NCI-H1417 treated with DMSO at 0.1 percent for 48 hours (cell line): ENCODE measurements at regions not wholly inside any gene's neighbourhood (a gene's known extent, or its start where the extent isn't known, plus 50 kb on each side); places are given as distances from the start of the nearest gene placed in this dataset.

Source experiments
- DNase-seq: peaks from one replicate; lab custom pipeline; 2025; lab: John Stamatoyannopoulos, UW

DNA sequence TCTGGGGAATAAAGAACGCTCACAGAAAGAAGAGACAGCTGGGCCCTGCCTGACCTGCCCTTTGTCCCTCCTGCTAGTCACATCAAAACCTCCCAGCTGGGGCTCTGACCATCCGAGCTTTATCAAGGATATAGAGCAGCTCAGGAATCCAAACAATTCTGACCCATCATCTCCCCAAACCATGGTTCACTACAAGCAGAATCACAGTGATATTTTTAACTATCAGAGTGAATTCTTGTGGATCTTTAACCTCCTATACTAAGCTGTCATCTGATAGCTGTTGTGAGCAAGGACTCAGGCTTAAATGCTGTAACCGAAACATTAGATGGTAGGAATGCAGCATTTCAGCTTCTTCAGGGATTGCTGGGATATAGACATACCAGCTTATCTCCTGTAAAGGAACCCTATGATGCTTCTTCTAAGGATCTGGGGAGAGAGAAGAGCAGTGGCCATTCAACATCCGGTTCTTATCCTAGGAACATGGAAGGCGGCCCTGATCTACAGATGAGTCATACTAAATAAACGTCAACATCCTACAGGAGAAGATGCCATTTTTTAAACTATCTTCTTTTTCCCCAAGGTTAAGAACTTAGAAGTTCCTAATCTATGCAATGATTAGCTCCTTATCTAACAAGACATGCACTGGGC lies 84.7 kb upstream of the AKIP1 start:
- DNase-seq, result no peak

GRCh38 chr11:8826901-8827560 lies 84.0 kb upstream of the AKIP1 start:
- DNase-seq, result no peak

DNA sequence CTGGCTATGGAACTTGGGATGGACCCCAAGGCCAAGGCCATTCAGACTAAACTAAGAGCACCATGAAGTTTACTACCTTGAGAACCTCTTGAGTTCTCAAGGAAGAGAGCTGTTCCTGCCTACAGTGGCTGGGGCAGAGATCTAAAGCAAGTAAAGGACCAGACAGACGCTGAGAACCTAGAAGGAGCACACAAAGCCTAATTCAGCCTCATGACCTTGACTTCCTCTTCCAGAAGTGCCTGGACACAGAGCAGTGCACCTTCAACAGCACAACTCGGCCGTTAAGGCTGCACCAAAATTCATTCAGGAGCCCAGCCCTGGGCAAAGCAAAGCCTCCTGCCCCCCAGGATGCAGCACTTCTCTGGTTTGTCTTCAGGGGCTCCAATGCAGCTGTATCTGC lies 82.9 kb upstream of the AKIP1 start:
- no peak for DNase-seq

GRCh38 chr11:8828580-8829361 lies 82.2 kb upstream of the AKIP1 start:
- no peak for DNase-seq

DNA sequence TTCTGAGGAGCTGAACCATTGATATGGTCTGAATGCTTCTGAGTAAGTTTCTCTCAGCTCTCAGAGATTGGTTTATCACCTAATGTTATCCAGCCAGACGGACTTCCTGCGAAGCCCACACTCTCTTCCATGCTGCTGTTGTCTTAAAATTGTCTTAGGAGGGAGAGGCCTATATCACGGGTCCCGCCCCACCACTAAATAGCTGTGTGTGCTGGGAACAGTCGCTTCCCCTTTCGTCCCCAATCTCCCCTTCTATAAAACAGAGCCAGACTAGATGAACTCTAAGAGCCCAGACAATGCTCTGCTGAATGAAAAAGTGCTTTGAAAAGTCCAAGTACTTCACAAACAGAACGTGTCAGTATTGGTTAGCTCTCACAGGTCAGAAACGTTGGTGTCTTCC lies 81.4 kb upstream of the AKIP1 start:
- no peak for DNase-seq

GRCh38 chr11:8830641-8831040 lies 80.3 kb upstream of the AKIP1 start:
- no peak for DNase-seq

DNA sequence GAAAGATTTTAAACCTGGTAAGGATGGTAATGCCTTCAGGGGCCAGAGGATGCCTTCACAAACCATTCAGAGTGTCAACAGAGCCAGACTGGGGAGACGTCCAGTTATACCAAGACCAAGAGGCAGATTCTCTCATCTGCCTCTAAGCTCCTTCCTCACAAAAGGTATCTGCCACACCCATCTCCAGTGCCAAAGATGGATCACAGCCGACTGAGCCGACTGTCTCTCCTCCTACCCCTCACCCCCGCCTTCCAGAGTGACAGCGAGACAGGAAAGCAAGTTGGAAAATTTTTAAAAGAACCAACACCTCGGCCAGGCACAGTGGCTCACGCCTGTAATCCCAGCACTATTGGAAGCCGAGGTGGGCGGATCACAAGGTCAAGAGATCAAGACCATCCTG lies 79.1 kb upstream of the AKIP1 start:
- DNase-seq, result no peak

DNA sequence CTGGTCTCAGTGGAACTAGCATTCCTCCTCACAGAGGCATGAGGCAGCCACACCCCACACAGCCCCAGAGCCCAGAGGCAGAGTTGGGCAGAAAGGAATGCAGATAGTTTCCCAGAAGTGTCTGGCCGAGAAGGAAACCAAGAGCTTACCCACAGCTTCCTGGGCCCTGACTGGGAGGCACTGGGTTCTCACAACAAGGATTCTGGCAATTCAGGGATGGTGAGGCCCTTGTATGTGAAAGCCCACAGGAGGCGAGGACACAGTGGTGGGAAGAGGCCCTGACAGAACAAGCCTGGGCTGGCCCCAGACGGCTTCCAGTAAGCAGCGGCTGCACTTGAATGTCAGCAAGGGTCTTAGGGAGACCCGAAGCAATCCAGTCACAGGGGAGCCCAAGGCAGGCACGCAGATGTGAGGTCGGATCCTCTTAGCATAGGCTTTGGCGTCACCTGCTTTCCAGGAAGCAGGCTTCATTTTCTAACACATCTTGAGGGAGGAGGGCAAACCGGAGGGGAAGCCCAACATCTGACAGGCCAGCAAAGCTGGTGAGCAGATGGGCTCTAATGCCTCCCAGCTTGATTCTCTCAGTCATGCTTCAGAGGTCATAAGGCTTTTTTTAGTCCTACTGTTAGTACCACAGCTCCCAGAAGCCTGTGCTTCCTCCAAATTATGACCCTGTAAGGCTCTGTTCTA lies 78.3 kb upstream of the AKIP1 start:
- DNase-seq, result no peak

GRCh38 chr11:8833568-8834315 lies 77.2 kb upstream of the AKIP1 start:
- DNase-seq, result no peak

GRCh38 chr11:8834379-8834778 lies 76.6 kb upstream of the AKIP1 start:
- DNase-seq, result no peak

DNA sequence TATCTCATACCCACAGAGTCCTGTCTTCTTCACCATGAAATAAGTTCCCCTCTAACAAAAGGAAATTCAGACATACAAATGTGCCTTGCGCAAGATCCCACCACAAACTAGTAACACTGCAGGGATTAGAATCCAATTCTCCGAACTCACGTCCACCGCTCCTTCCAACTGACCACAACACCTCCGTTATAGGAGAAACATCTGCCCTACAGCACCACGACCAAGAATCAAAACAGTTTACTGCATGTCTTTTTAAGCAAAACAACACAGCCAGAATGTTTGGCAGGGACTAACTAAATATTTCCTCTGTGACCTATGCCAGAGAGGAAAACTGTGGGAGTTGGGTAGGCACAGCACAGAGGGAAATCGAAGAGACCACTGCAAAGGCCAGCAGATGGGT lies 72.7 kb upstream of the AKIP1 start:
- DNase-seq, result no peak

DNA sequence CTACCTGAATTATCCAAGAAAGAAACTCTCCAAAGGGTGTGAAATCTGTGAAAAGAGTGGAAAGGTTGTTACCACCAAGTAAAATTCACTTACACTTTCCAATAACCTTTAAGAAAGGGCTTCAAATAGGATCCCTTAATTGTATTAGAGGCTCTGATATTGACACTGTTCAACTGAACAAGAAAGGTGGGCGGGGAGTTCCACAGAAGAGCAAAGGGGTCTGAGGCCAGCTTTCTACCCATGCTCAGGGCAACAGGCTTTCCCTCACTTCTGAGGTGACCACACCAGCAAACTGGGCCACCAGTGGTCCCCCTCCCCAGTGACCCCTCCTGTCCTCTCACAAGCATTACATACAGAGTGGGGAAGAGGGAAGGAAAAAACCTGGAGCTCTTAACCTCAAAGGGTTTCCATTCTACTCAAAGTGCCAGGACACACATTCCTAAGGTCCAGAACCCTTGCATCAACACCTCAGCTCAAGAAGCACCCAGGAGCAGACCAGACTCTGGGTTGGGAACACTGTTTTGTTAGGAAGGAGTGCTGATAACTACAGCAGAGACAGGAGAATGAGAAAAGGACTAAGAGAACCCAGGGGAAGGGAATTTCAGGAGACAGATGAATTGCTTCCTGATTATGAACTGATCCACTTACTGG lies 71.6 kb upstream of the AKIP1 start:
- no peak for DNase-seq

GRCh38 chr11:8839957-8840945 lies 70.7 kb upstream of the AKIP1 start:
- no peak for DNase-seq

- DNase-seq, result no peak
Observed at GRCh38 chr11:8841899-8842298, 69.1 kb upstream of the AKIP1 start.

- DNase-seq, result no peak
Observed at GRCh38 chr11:8858808-8859207, 52.2 kb upstream of the AKIP1 start.
